SU-DHL-6 (cell line): ENCODE measurements at regions not wholly inside any gene's neighbourhood (a gene's known extent, or its start where the extent isn't known, plus 50 kb on each side); places are given as distances from the start of the nearest gene placed in this dataset.

Source experiments
- CTCF ChIP-seq: fragments of 200-600 bp; sonication (generic); IDR thresholded peaks from one replicate; pipeline ENCODE4 v1.5.1; 2017; ENCODE audit warnings: antibody characterized with exemption, mild to moderate bottlenecking, low read length, moderate library complexity; ENCODE audit not compliant: insufficient read depth, poor library complexity, severe bottlenecking
- EZH2phosphoT487 ChIP-seq: fragments of 200-600 bp; sonication (generic), shearing (Covaris generic); conservative IDR thresholded peaks from 2 replicates; pipeline ENCODE4 v1.6.1; 2018; ENCODE audit warnings: mild to moderate bottlenecking, antibody characterized with exemption, low read length, moderate library complexity, mixed read lengths

GRCh38 chr3:55269636-55270035, 217.5 kb downstream of the WNT5A start:
- no peak for TF ChIP-seq CTCF
- TF ChIP-seq EZH2phosphoT487, result no peak
